GM12864 (cell line): ENCODE measurements at regions not wholly inside any gene's neighbourhood (a gene's known extent, or its start where the extent isn't known, plus 50 kb on each side); places are given as distances from the start of the nearest gene placed in this dataset.

Experiments
- DNase-seq: peaks from one replicate; pipeline ENCODE4 v3.0.0-alpha.2; 2011; ENCODE audit warnings: low read depth
- H3K4me3 ChIP-seq: 2 replicates; pipeline ENCODE4 v1.5.1; 2011; ENCODE audit warnings: mild to moderate bottlenecking, low read depth, low read length, control low read depth
- CTCF ChIP-seq: IDR thresholded peaks from 2 replicates; pipeline ENCODE4 v1.5.1; 2011; ENCODE audit warnings: low read depth, mild to moderate bottlenecking, moderate library complexity, low read length, control low read depth, inconsistent platforms; ENCODE audit errors: missing control alignments

DNA sequence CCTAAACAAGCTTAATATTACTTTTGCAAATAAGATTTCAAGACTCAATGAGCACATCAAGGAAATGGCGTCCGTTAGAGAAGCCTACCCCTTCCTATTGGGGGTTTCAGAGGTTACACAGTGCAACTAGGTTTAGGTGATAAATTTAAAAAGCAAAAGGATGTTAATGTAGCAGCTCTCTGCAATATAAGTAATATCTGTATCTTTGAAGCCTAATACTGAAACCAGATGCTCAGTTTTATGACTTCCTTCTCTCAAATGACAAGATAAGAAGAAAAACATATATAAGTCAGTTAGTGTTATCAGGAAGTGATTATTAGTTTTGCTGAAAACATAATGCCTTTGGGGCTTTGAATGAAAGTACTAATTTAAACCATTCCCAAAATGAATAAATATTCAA, 54.3 kb upstream of the MED13 start:
- no peak overlapping the region for H3K4me3 ChIP-seq
- no peak for TF ChIP-seq CTCF
- DNase-seq: peak; percentile 49
